ENCODE measurements at regions not wholly inside any gene's neighbourhood (a gene's known extent, or its start where the extent isn't known, plus 50 kb on each side); places are given as distances from the start of the nearest gene placed in this dataset.
A peak's percentile ranks its signal among the peaks of the same experiment; 100 is the strongest.

DNA sequence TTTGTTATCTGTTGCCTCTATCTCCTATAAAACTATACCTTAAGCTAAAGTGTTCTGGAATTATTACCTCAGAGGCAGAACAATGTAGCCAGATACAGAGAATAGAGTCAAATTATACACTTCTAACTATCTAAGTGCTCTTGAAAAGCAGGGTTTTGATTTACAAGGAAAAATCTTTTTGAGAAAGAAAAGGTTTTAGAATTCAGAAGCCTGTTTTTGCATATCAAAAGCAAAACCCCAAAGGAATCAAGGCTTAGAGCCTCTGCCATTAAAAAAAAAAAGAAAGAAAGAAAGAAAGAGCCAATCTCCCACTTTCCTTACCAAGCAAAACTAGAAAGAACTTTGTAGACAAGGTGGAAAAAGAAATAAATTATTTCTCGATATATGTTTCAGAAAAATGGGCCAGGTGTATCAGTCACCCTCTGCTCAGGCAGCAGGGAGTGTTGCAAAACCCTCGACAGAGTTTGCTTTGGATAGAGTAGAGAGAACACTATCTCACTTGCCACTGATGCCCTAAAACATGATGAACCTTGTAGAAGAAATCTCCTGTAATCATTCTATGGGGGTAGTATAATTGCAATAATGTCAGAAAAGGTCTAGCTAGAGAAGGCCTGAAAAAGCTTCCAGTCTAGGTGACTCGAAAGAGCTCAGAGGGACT, 318.3 kb downstream of the PCDH10 start:
- no peak for DNase-seq (ENCODE audit: low read depth)

DNA sequence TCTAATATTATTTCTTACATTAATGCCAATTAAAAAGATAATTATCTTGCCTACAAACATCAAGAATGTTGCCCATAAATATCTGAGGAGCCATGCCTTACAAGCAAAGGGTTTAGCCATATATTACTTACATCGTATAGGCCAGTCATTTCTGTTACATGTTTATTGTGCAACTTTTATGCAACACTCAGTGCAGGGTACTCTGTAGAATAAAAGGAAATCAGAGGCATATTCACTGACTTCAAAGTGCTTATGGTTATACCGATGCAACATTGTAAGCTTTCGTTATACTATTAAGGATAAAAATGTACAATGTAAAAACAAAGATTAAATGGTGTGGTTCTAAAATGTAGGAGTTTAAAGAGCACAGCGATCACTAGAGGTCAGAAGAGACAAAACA, 315.9 kb downstream of the PCDH10 start:
- no peak for DNase-seq (ENCODE audit: low read depth)

DNA sequence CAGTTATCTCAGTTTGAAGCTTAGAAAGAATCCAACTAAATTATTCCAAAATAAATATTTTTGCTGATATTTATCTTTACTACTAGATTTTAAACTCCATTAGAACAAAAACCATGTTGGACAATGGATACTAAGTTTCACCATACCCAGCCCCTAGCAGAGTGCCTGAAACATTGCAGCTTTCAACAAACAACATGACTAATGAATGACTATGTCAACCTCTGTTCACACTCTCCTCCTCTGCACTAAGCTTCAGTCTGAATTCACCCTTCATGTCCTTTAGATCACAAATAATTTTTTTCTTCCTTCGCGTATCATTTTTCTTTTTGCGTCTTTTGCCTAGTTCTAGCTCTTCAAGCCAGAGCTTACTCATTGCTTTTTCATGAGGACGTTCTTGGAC, 315.2 kb downstream of the PCDH10 start:
- DNase-seq (ENCODE audit: low read depth), result peak; percentile 13

DNA sequence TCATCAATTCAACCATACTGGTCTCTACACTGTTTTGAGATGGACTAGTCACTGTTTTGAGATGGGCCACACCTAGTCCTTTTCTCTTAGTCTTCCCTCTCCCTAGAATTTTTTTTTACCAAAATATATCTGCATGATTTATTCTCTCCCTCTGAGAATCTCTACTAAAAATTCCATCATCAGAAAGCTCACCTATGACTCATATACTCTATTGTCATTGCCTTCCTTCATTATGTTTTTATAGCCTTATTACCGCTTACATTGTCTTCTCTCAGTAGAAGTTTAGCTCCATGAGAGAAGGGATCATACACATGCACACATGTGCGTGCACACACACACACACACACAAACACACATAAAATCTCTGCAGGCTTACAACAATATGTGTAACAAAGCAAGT, 303.6 kb downstream of the PCDH10 start:
- DNase-seq (ENCODE audit: low read depth), result no peak

DNA sequence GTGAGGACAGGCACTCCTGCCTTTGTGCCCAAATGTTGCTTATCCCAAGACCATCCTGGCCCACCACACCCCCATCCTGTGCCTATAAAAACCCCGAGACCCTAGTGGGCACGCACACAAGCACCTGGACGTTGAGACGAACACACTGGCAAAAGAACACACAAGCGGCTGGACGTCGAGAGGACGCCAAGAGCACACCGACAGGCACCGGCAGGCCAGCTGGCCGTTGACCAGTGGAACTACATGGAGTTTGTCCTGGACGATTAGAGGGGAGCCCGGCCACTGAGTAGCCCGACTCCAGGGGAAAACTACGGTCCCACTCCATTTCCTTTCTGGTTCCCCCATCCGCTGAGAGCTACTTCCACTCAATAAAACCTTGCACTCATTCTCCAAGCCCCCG, 301.7 kb downstream of the PCDH10 start:
- no peak for DNase-seq (ENCODE audit: low read depth)

DNA sequence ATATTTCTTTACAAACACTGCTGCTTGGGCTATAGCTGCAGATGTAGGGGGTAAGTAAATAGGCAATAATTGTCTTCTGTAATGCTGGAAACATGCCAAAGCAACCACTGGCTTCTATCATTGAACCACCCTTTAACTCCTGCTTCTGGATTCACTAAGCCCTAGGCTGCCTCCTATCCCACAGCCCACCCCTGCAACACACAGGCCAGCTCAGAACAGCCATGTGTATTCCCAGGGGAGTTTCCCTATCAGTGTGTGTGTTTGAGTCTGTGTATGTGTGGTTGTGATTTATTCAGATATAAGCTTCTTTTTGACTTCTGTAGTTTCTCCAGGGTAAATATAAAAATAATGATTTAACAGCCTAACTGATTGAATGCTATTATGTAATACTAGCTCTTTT, 291.3 kb downstream of the PCDH10 start:
- DNase-seq (ENCODE audit: low read depth), result no peak

DNA sequence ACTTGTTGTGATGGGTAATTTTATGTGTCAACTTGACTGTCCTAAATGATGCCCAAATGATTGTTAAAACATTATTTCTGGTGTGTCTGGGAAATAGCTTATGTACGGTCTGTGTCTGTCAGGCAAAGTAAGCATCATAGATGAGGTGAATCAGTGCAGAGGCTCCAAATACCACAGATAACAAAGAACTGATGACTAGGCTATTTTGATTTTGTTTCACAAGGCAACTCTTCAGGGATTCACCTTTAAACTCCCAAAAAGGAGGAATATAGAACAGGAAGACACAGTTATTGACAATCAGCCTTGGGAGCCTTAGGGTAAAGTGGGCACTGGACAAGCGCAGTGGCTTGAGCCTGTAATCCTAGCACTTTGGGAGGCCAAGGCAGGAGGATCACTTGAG, 290.7 kb downstream of the PCDH10 start:
- no peak for DNase-seq (ENCODE audit: low read depth)

DNA sequence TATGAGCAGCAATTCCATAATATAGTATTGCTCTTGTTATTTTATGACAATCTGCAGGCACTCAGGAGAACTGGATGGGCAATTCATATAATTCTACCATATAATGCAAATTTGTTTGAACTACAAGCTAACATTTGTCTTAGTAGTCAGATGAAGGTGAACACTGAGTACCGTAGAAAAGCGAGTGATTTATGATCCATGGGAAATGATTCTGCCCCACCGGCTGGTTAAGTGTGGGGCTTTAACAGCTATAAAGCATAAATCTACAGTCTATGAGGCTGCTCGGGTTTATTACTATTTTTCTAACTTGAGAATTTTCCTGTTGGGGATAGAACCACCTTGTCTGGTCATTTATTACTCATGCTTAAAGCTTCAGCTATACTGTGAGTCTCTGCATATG, 275.5 kb downstream of the PCDH10 start:
- DNase-seq (ENCODE audit: low read depth), result no peak

DNA sequence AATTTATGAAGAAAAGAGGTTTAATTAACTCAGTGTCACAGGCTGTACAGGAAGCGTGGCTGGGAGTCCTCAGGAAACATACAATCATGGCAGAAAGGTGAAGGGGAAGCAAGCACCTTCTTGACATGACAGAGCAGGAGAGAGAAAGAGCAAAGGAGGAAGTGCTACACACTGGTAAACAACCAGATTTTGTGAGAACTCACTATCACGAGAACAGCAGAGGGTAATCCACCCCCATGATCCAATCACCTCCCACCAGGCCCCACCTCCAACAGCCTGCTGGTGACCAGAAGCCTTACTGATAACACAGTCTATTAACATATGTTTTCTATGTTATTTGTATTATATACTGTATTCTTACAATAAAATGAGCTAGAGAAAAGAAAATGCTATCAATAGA, 254.8 kb downstream of the PCDH10 start:
- no peak for DNase-seq (ENCODE audit: low read depth)

DNA sequence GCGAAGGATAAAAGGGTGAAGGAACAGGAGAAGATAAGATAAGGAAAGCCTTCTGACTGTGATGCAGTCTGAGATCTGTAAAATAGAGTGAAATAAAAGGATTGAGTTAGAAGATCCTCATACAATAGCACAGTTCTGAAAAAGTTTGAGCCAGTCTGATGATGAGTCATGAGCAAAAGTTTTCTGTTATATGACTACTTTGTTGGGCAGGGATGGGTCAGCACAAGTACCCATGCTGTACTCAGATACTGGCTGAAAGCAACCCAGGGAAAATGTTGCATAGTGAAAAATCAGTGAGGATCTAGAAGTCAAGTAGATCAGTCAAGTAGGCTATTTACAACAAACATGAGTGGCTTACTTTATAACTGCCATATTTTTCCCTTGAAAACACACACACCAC, 253.5 kb downstream of the PCDH10 start:
- peak; percentile 7 for DNase-seq (ENCODE audit: low read depth)

DNA sequence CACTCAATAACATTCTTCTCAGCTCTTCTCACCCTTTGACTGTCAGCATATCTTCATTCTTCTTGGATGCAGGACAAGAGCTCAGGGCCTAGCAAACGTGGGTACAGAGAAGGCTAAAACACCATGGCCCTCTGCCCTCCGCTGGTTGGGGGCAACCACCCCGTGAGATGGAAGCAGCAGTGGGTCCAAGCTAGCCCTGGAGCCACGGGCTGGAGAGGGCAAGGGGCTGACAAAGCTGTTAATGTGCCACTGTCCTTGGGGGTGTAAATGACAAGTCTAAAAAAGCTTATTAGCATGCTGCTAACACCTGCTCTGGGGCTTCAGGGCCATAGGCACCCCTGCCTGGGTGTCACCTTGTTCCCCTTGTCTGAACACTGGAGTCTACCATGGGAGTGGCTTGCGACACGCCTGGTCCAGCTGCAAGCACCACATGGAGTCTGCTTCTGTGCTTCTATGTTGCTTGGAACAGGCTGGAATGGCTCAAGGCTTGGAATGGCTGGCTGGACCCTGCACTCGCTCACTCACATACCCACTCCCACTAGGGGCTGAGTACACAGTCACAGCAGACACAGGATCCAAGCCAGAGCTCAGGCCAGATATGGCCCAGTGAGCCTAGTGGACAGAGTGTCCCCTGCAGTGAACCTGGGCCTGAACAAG, 246.0 kb downstream of the PCDH10 start:
- DNase-seq (ENCODE audit: low read depth), result no peak

DNA sequence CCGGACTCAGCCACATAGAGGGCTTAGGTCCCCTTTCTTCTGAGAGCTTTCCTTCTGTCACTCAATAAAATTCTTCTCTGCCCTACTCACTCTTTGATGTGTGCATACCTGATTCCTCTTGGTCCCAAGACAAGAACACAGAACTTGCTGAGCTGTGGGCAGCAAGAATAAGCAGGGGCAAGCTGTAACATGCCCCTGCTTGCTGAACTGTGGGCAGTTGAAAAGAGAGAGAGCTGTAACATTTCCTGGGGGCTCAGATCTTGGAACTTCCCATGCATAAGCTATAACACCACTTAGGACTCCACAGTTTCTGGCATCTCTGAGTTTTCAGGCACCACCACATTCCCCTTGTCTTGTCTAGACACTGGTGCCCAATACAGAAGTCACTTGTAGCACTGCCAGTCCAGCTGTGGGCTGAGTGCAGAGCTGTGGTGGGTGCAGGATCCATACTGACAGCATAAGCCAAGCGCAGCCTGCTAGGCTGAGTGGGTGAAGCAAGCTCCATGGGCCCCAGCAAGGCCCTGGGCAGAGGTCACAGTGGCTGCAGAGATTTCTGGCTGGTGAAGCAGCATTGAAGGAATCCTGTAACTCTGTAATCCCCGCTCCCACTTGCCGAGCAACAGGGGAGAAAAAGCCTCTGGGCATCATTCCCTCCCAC, 241.2 kb downstream of the PCDH10 start:
- no peak for DNase-seq (ENCODE audit: low read depth)

DNA sequence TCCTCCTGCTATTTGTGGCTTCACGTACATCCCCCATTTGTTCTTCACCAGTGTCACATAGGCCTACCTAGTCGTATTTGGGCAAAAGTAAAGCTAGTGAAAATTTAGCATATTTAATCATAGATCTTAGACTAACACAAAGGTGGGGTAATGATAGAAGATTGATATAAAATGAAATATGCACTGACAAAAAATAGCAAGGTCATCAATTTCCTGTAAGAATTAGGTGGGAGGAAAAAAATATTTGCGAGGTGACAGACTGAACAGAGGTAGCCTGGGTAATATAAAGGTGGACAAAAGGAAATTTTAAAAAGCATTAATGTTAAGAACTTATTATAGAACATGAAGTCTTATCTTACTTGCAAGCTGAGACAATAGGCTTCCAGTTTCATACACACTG, 239.9 kb downstream of the PCDH10 start:
- no peak for DNase-seq (ENCODE audit: low read depth)

DNA sequence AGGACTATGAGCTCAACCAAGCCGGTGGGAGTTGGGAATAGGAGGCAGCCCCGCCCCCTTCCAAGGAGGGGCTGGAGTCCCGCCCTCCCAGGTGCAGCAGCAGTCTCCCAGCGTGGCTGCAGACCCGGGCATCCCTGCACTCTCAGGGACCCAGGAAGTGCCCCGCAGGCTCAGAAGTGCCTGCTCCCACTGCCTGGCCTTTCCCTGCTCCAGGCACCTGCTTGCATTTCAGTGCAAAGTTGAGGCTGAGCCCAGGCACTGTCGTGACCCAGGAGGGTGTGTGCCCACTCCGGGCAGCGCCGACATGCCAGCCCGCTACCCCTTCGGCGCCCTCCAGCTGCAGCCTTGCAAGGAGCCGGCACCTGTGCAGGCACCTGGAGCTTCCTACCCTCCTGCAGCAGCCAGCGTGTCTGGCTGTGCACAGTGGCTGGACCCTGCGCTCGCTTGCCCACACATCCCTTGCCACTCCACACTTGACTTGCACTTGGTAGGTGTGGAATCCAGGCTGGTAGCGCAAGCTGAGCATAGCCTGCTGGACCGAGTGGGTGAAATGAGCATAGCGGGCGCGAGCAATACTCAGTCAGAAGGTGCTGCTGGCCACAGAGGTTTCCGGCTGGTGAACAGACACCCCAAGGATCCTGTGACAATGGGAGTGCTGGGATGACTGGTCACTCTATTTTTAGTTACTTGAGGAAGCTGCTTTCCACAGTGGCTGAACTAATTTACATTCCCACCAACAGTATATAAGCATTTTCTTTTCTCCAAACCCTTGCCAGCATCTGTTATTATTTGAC, 236.3 kb downstream of the PCDH10 start:
- no peak for DNase-seq (ENCODE audit: low read depth)

DNA sequence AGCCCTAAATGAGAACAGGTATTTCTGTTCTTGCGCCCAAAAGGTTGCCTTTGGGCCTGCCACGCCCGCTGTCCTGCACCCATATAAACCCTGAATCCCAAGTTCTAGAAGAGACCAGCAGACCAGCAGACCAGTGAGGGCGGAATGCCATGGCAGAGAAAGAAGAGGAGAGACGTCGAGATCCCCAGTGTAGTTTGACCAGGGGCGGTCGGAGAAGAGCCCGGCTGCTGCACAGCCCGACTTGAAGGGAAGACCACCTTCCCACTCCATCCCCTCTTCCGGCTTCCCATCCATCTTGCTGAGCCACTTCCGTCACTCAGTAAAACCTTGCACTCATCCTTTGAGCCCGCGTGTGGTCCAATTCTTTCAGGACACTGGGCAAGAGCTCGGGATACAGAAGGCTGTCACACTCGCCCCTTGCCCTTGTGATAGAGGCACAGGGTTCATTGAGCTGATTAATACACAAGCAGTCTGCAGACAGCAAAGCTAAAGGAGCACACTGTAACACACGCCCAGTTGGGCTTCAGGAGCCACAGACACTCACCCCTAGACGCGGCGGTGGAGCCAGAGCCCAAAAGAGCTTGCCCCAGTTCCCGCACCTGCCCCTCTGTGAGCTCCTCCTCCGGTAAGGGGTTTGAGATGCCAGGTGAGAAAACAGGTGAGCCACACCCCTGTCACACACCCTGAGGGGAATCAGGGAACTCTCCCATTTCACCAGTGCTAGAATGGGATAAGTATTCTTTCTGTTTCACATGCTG, 230.8 kb downstream of the PCDH10 start:
- DNase-seq (ENCODE audit: low read depth), result no peak

DNA sequence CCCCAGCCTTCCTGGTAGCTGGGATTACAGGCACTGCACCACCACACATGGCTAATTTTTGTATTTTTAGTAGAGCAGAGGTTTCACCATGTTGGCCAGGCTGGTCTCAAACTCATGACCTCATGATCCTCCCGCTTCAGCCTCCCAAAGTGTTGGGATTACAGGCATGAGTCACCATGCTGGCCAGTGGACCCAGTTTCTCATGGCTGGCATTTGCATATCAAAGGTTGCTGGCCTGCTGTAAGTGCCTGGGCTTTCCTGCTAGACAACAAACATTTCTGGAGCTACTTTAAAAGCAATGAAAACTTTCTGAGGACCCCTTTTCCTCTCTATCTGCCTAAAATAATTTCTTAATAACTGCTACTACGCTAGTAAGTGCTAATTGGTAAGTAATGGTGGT, 228.2 kb downstream of the PCDH10 start:
- no peak for DNase-seq (ENCODE audit: low read depth)

DNA sequence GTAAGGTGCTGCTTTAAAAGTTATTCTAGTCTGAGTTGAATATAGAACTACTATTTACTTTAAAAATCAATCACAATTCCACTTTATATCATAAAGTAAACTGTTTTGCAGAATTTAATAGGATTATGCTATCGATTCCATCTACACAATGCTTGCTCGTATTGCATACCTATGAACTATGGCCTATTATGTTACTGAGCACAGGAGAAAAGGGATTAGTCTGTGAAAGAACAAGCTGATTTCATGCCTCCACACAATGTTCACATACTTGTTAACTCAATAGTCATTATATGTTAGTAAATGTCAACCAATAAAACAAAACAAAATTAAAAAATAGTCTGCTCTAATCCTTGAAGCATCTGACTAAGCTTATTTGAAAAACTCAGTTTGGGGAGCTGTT, 223.6 kb downstream of the PCDH10 start:
- DNase-seq (ENCODE audit: low read depth), result no peak

DNA sequence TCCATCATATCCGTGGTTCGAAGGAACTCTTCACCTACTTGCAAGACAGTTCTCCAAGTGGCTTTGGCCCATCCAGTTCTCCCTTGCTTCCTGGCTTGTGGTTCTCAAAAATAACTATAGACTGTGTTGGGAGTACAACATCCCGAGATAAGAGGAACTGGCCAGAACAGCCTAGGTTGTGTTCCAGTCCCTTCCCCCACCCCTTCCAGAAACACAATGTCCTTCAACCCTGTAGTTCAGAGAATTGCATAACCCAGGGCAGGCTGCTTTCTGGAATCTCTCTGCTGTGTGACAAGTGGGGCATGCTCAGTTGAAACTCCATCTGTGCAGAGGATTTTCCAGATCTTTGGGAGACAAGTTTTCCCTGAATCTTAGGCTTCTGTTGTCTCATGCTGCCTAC, 206.5 kb downstream of the PCDH10 start:
- no peak for DNase-seq (ENCODE audit: low read depth)

DNA sequence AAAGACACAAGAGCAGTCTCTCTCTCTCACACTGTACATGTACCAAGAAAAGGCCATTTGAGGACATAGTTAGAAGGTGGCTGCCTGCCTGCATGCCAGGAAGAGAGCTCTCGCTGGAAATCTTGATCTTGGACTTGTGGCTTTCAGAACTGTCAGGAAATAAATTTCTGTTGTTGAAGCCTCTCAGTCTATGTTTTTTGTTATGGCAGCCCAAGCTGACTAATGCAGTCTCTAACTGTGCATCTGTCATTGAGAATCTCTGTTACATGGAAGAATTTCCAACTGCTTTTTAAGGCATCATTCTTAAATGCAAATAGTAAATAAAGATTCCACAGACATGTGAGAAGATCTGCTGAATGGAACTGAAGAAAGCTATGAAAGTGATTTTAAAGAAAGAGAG, 198.3 kb downstream of the PCDH10 start:
- peak; percentile 0 for DNase-seq (ENCODE audit: low read depth)

DNA sequence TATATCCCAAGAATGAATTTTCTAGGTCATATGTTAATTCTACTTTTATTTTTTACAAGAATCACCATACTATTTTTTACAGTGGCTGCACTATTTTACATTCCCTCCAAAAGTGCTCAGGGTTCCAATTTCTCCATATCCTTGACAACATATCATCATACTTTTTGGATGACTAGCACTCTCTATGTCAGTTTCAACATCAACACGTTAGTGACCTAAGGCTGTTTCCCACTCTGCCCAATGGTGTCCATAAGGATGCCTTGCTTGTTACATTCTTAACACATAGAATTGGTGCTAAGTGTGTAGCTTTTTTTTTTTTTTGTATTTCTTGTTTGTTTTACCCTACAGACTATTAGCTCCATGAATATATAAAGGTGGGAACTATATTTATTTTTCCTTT, 175.4 kb downstream of the PCDH10 start:
- DNase-seq (ENCODE audit: low read depth), result no peak

DNA sequence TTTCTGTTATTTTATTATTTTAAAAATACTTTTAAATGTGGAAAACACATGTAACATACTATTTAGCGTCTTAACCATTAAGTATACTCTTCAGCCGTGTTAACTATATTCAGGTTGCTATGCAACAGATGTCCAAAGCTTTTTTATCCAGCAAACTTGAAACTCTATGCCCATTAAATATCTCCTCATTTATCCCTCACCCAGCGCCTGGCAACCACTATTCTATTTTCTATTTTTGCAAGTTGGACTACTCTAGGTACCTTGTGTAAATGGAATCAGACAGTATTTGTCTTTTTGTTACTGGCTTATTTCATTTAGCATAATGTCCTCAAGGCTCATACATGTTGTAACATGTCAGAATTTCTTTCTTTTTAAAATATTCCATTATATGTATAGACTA, 174.6 kb downstream of the PCDH10 start:
- DNase-seq (ENCODE audit: low read depth), result no peak

DNA sequence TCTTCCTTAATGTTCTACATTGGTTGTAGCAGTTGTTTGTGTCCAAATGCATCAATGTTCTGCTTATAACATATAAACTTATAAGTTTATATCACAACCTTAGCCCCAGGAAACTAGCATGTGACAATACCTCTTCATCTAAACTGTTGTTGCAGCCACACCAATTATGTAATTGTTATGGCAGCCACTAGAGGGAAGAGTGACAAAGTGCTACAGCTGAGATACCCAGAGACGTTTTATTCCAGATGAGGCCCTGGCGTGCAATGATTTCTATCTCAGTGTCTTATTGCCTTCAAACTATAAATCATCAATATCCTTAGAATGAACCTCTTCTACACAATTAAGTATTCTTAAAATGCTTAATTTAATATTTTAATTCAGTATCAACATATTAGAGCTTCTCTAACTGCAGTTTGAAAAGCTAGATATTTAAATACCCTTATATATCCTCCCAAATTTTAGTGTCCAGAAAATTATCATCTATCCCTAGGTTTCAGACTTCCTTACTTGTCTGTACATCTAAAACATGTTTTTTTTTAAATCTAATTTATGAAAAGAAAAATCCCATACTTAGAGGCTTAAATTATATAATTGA, 171.6 kb downstream of the PCDH10 start:
- DNase-seq (ENCODE audit: low read depth), result peak; percentile 53
